ENCODE measurements at regions not wholly inside any gene's neighbourhood (a gene's known extent, or its start where the extent isn't known, plus 50 kb on each side); places are given as distances from the start of the nearest gene placed in this dataset.
A peak's percentile ranks its signal among the peaks of the same experiment; 100 is the strongest.
"Not testable (repeated sequence)": the region's sequence is repeated elsewhere in the genome, so short reads cannot be mapped to it uniquely, and the experiment has no call there.

DNA sequence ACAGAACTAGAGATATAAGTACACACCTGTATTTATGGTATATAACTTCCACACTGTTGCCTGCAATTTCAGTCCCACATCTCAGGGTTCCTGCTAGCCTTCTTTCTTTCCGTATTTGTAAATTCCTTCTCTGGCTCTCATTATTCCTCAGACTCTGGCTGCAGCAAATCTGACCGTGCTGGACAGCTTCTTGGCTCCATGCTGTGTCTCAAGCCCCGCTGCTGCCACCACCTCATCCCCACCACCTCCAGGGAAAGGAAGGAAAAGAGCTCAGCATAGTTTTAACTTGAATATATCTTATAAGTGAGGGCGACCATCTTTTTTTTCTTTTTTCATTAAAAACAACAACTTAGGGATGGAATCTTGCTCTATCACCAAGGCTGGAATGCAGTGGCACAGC is 155.6 kb upstream of the CXCL13 start:
- Histone ChIP-seq H3K9me3 (no peaks in the 10 kb centered on the region), H3K36me3 (replicated peaks) (no peaks in the 10 kb centered on the region), H3K27me3 (ENCODE audit: low read depth) (no peaks in the 10 kb centered on the region; the same call in 1 of the 2 replicates), H3K4me3 (no peak overlapping the region), H3K4me1 (no peaks in the 10 kb centered on the region)
- in situ Hi-C loops (cut with MboI; ENCODE audit: low sequenced_read_pairs) = no loop called here
- no peak for DNase-seq (ENCODE audit: low spot score in 2 of 2)

- no peaks in the 10 kb centered on the region; the same call in 1 of the 2 replicates for H3K27me3 ChIP-seq (ENCODE audit: low read depth)
- H3K4me1 ChIP-seq = no peaks in the 10 kb centered on the region
- H3K36me3 ChIP-seq (replicated peaks) = no peaks in the 10 kb centered on the region
- DNase-seq (ENCODE audit: low spot score in 2 of 2) = no peak
- in situ Hi-C loops (cut with MboI; ENCODE audit: low sequenced_read_pairs) = no loop called here
- H3K9me3 ChIP-seq = no peaks in the 10 kb centered on the region
- H3K4me3 ChIP-seq = no peak overlapping the region
Measured at GRCh38 chr4:77451530-77451929, 154.1 kb upstream of the CXCL13 start.

- H3K9me3 ChIP-seq; DNase-seq (ENCODE audit: low spot score in 2 of 2); in situ Hi-C loops (cut with MboI; ENCODE audit: low sequenced_read_pairs); H3K27me3 ChIP-seq (ENCODE audit: low read depth); H3K4me1 ChIP-seq; H3K36me3 ChIP-seq (replicated peaks); H3K4me3 ChIP-seq: not testable (repeated sequence)
Measured at GRCh38 chr4:77452117-77452516, 153.5 kb upstream of the CXCL13 start.

DNA sequence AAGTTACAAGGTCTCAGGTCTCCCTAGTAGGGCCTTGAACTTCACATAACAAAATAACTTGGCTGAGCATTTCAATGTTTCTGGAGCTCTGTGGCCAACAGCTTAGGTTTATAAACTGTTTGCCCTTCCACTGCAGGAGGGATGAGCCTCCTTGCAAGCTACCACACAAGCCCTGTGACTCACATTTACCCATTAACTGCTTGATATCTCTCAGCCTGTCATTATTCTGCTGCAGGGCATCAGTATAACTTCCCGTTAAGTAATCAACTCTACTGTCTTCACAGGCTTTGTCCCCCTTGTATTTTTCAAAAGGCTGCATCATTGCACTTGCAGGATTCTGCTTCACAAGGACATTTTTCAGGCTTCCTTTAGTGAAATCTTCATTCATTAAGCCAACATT is 151.7 kb upstream of the CXCL13 start:
- DNase-seq (ENCODE audit: low spot score in 2 of 2) = no peak
- no peaks in the 10 kb centered on the region for H3K4me1 ChIP-seq
- H3K27me3 ChIP-seq (ENCODE audit: low read depth) = no peaks in the 10 kb centered on the region
- in situ Hi-C loops (cut with MboI; ENCODE audit: low sequenced_read_pairs) = no loop called here
- H3K4me3 ChIP-seq = no peak overlapping the region
- H3K36me3 ChIP-seq (replicated peaks) = no peaks in the 10 kb centered on the region
- H3K9me3 ChIP-seq = no peaks in the 10 kb centered on the region

- Histone ChIP-seq H3K27me3 (ENCODE audit: low read depth) (no peaks in the 10 kb centered on the region), H3K36me3 (replicated peaks) (no peaks in the 10 kb centered on the region), H3K4me3 (no peak overlapping the region), H3K4me1 (no peaks in the 10 kb centered on the region), H3K9me3 (no peaks in the 10 kb centered on the region)
- DNase-seq (ENCODE audit: low spot score in 2 of 2) = no peak
- in situ Hi-C loops (cut with MboI; ENCODE audit: low sequenced_read_pairs) = no loop called here
Measured at GRCh38 chr4:77454858-77455257, 150.8 kb upstream of the CXCL13 start.

- H3K4me3 ChIP-seq; in situ Hi-C loops (cut with MboI; ENCODE audit: low sequenced_read_pairs); H3K27me3 ChIP-seq (ENCODE audit: low read depth); H3K9me3 ChIP-seq; H3K4me1 ChIP-seq; H3K36me3 ChIP-seq (replicated peaks): not testable (repeated sequence)
- DNase-seq (ENCODE audit: low spot score in 2 of 2) = peak in 1 of 2 experiments; percentile 9
Measured at GRCh38 chr4:77464100-77464499, 141.5 kb upstream of the CXCL13 start.

- no peaks in the 10 kb centered on the region for H3K9me3 ChIP-seq
- no peak for DNase-seq (ENCODE audit: low spot score in 2 of 2)
- in situ Hi-C loops (cut with MboI; ENCODE audit: low sequenced_read_pairs) = no loop called here
Measured at GRCh38 chr4:77465271-77465670, 140.3 kb upstream of the CXCL13 start.

DNA sequence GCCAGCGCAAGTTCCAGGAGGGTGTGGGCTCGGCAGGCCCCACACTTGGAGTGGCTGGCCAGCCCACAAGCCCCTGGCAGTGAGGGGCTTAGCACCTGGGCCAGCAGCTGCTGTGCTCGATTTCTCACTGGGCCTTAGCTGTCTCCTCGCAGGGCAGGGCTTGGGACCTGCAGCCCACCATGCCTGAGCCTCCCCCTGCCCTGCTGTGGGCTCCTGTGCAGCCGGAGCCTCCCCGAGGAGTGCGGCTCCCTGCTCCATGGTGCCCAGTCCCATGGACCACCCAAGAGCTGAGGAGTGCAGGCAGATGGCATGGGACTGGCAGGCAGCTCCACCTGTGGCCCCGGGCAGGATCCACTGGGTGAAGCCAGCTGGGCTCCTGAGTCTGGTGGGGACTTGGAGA is 139.2 kb upstream of the CXCL13 start:
- no peaks in the 10 kb centered on the region for H3K4me1 ChIP-seq
- in situ Hi-C loops (cut with MboI; ENCODE audit: low sequenced_read_pairs) = no loop called here
- no peaks in the 10 kb centered on the region for H3K27me3 ChIP-seq (ENCODE audit: low read depth)
- no peak overlapping the region for H3K4me3 ChIP-seq
- DNase-seq (ENCODE audit: low spot score in 2 of 2) = no peak
- no peaks in the 10 kb centered on the region for H3K36me3 ChIP-seq (replicated peaks)
- no peaks in the 10 kb centered on the region for H3K9me3 ChIP-seq

More at GRCh38 chr4:77465271-77465670, 140.3 kb upstream of the CXCL13 start:
- no peak overlapping the region for H3K4me3 ChIP-seq
- no peaks in the 10 kb centered on the region for H3K4me1 ChIP-seq
- H3K36me3 ChIP-seq (replicated peaks) = no peaks in the 10 kb centered on the region
- H3K27me3 ChIP-seq (ENCODE audit: low read depth) = no peaks in the 10 kb centered on the region

DNA sequence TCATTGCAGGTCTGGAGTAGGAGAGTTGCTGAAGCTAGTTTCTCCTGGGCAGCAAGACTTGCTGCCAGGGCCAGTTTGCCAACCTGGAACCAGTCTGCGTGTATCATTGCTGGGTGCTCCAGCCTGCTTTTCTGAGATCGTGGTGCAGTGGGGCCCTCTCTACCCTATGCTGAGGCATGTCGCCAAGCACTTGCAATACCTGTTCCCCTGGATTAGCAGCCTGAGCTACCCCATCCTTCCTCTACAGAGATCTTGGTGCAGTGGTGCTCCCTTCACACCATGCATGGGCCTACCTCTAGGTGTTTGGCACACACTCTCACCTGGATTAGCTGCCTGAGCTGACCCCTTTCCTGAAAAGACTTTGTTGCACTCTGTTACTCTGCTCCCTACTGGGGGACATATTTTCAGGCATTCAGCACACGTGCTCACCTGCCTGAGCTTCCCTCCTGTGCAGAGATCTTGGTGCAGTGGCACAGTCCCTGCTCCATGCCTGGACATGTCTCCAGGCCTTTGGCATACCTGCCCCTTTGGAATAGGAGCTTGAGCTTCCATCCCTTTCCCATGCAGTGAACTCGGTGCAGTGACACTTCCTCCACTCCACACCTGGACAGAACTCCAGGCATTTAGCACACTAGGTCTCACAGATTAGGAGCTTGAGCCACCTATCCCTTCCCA is 133.7 kb upstream of the CXCL13 start:
- DNase-seq (ENCODE audit: low spot score in 2 of 2) = no peak
- H3K27me3 ChIP-seq (ENCODE audit: low read depth) = no peaks in the 10 kb centered on the region
- in situ Hi-C loops (cut with MboI; ENCODE audit: low sequenced_read_pairs) = no loop called here
- no peaks in the 10 kb centered on the region for H3K4me1 ChIP-seq
- H3K9me3 ChIP-seq = no peaks in the 10 kb centered on the region
- H3K36me3 ChIP-seq (replicated peaks) = no peaks in the 10 kb centered on the region
- no peak overlapping the region for H3K4me3 ChIP-seq

DNA sequence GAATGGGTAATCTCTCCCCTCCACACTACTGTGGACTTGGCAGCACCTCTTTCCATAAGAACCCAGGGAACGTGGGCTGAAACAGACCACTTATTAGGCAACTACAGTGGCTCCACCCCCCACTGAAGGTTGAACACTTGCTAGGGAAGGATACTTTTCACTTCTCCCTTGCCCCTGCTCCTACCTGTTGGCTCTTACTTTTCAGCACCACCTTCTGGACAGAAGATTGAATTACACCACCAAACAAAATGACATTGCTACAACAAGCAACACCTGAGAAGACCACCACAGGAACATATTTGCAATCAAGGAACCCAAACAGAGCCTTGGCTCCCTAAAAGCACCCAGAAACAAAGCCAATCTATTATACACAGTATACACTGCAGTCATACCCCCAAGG is 132.1 kb upstream of the CXCL13 start:
- no peak overlapping the region for H3K4me3 ChIP-seq
- in situ Hi-C loops (cut with MboI; ENCODE audit: low sequenced_read_pairs) = no loop called here
- H3K36me3 ChIP-seq (replicated peaks) = no peaks in the 10 kb centered on the region
- H3K9me3 ChIP-seq = no peaks in the 10 kb centered on the region
- no peaks in the 10 kb centered on the region for H3K4me1 ChIP-seq
- DNase-seq (ENCODE audit: low spot score in 2 of 2) = peak; percentile 15 to 21
- no peaks in the 10 kb centered on the region for H3K27me3 ChIP-seq (ENCODE audit: low read depth)

DNA sequence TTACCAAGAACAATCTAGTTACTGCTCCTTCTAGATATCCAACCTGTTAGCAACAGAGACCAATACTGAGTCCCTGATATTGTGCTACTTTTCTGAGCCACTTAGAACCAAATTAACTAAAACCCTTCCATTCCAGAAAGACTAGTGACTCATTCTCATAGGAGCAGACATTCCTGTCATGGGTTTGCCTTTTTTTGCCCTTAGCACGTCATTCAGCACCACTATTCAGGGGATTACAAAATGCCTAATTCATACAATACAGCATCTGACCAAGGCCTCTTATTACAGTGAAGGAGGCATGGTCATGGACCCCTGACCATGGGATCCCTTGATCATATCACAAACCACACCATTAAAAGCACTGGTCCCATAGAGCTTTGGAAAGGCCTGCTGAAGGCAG is 123.8 kb upstream of the CXCL13 start:
- Histone ChIP-seq H3K4me3 (no peak overlapping the region), H3K27me3 (ENCODE audit: low read depth) (no peaks in the 10 kb centered on the region), H3K36me3 (replicated peaks) (no peaks in the 10 kb centered on the region), H3K9me3 (no peaks in the 10 kb centered on the region), H3K4me1 (no peaks in the 10 kb centered on the region)
- DNase-seq (ENCODE audit: low spot score in 2 of 2) = no peak
- in situ Hi-C loops (cut with MboI; ENCODE audit: low sequenced_read_pairs) = no loop called here

GRCh38 chr4:77488882-77489281 is 116.7 kb upstream of the CXCL13 start:
- no peaks in the 10 kb centered on the region for H3K4me1 ChIP-seq
- no peaks in the 10 kb centered on the region for H3K9me3 ChIP-seq
- H3K36me3 ChIP-seq (replicated peaks) = no peaks in the 10 kb centered on the region
- H3K4me3 ChIP-seq = no peak overlapping the region
- no peaks in the 10 kb centered on the region for H3K27me3 ChIP-seq (ENCODE audit: low read depth)
- in situ Hi-C loops (cut with MboI; ENCODE audit: low sequenced_read_pairs) = no loop called here
- no peak for DNase-seq (ENCODE audit: low spot score in 2 of 2)

DNA sequence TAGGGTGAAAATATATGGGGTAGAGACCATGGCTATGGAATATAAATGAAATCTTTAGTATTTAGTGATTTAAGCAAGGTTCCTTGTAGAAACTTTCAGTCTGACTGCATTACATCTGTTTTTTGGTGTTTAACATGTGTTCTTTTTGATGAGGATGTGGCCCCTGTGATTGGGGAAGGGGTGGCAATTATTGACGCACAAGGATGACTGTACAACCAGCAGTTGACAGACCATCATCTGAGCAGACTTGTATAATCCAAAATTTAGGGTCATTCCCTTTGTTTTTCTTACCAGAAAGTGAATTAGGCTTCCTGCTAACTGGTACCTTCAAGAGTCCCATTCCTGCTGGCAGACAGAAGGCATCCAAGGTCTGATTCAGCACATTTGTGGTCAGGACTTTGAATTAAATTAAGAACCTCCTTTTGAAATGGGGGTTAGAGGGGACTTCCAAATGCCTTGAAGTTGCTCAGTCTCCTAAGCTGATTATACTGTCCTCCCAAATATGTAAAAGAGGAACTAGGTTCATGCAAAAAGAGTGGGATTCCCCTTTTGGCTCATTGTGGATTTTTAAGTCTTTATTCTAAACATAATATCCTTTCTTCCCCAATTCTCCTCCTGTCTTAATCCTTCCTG is 112.4 kb upstream of the CXCL13 start:
- Histone ChIP-seq H3K27me3 (ENCODE audit: low read depth) (no peaks in the 10 kb centered on the region), H3K4me1 (no peaks in the 10 kb centered on the region), H3K4me3 (no peak overlapping the region), H3K9me3 (no peaks in the 10 kb centered on the region), H3K36me3 (replicated peaks) (no peaks in the 10 kb centered on the region)
- in situ Hi-C loops (cut with MboI; ENCODE audit: low sequenced_read_pairs) = no loop called here
- DNase-seq (ENCODE audit: low spot score in 2 of 2) = no peak

- Histone ChIP-seq H3K4me3 (no peak overlapping the region), H3K9me3 (no peaks in the 10 kb centered on the region), H3K4me1 (no peaks in the 10 kb centered on the region), H3K27me3 (ENCODE audit: low read depth) (no peaks in the 10 kb centered on the region), H3K36me3 (replicated peaks) (no peaks in the 10 kb centered on the region)
- in situ Hi-C loops (cut with MboI; ENCODE audit: low sequenced_read_pairs) = no loop called here
- no peak for DNase-seq (ENCODE audit: low spot score in 2 of 2)
Measured at GRCh38 chr4:77493829-77494551, 111.6 kb upstream of the CXCL13 start.

Data from HAP-1 (cell line).